Neural cell (in vitro differentiated cells): ENCODE measurements at regions not wholly inside any gene's neighbourhood (a gene's known extent, or its start where the extent isn't known, plus 50 kb on each side); places are given as distances from the start of the nearest gene placed in this dataset.

Experiments used
- EP300 ChIP-seq: fragments of 450-650 bp; conservative IDR thresholded peaks from 2 replicates; pipeline ENCODE4 v1.6.1; 2014; ENCODE audit warnings: antibody characterized with exemption, mild to moderate bottlenecking, moderate library complexity; ENCODE audit not compliant: poor library complexity, severe bottlenecking
- EZH2 ChIP-seq: fragments of 200-600, 300-800 bp; shearing (Covaris generic), sonication (generic); IDR thresholded peaks from 2 replicates; pipeline ENCODE4 v1.6.1; 2014; ENCODE audit warnings: antibody characterized with exemption, low read length, borderline replicate concordance, mild to moderate bottlenecking; ENCODE audit not compliant: insufficient read depth, poor library complexity, severe bottlenecking
- MXI1 ChIP-seq: fragments of 450-650 bp; conservative IDR thresholded peaks from 2 replicates; pipeline ENCODE4 v1.6.1; 2014; ENCODE audit warnings: antibody characterized with exemption, mild to moderate bottlenecking; ENCODE audit not compliant: poor library complexity, severe bottlenecking
- POLR2AphosphoS5 ChIP-seq: IDR thresholded peaks from 2 replicates; pipeline ENCODE4 v1.6.1; 2012
- RAD21 ChIP-seq: fragments of 450-650 bp; conservative IDR thresholded peaks from 2 replicates; pipeline ENCODE4 v1.6.1; 2014; ENCODE audit warnings: antibody characterized with exemption, mild to moderate bottlenecking, moderate library complexity
- SMC3 ChIP-seq: fragments of 450-650 bp; conservative IDR thresholded peaks from 2 replicates; pipeline ENCODE4 v1.6.1; 2014; ENCODE audit warnings: antibody characterized with exemption, mild to moderate bottlenecking, moderate library complexity; ENCODE audit not compliant: poor library complexity
- TAF1 ChIP-seq: IDR thresholded peaks from 2 replicates; pipeline ENCODE4 v1.6.1; 2012; ENCODE audit warnings: low read depth
- TF ChIP-seq, protein P1 (sequence below): fragments of 450-650 bp; IDR thresholded peaks from 2 replicates; pipeline ENCODE4 v1.5.1; 2014; ENCODE audit warnings: antibody characterized with exemption, mild to moderate bottlenecking, moderate library complexity; ENCODE audit not compliant: poor library complexity, severe bottlenecking
- TF ChIP-seq, protein P2 (sequence below): IDR thresholded peaks from 2 replicates; pipeline ENCODE4 v1.6.1; 2012; ENCODE audit warnings: borderline replicate concordance

DNA sequence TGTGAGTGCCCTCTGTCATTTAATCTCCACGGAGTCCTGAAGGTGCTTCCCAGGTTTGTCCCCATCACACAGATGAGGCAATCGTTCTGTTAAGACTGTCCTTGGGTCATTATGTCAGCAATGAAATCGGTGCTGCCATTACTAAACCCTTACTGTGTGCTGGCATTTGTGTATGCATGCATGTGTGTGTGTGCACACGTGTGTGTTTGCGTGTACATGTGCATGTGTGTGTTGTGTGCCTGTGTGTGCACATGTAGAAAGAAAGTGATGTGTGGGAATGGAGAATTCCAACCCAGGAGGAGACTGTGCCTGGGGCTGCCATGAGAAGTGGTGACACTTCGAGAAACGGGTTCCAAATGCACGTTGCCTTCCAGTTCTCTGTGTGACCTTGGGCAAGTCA lies 110.3 kb downstream of the CDH26 start:
- no peak for TF ChIP-seq MXI1
- TF ChIP-seq, protein P1, sequence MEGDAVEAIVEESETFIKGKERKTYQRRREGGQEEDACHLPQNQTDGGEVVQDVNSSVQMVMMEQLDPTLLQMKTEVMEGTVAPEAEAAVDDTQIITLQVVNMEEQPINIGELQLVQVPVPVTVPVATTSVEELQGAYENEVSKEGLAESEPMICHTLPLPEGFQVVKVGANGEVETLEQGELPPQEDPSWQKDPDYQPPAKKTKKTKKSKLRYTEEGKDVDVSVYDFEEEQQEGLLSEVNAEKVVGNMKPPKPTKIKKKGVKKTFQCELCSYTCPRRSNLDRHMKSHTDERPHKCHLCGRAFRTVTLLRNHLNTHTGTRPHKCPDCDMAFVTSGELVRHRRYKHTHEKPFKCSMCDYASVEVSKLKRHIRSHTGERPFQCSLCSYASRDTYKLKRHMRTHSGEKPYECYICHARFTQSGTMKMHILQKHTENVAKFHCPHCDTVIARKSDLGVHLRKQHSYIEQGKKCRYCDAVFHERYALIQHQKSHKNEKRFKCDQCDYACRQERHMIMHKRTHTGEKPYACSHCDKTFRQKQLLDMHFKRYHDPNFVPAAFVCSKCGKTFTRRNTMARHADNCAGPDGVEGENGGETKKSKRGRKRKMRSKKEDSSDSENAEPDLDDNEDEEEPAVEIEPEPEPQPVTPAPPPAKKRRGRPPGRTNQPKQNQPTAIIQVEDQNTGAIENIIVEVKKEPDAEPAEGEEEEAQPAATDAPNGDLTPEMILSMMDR, result no peak
- TF ChIP-seq POLR2AphosphoS5, result no peak
- TF ChIP-seq RAD21, result no peak
- TF ChIP-seq EP300, result no peak
- TF ChIP-seq SMC3, result no peak
- TF ChIP-seq, protein P2, sequence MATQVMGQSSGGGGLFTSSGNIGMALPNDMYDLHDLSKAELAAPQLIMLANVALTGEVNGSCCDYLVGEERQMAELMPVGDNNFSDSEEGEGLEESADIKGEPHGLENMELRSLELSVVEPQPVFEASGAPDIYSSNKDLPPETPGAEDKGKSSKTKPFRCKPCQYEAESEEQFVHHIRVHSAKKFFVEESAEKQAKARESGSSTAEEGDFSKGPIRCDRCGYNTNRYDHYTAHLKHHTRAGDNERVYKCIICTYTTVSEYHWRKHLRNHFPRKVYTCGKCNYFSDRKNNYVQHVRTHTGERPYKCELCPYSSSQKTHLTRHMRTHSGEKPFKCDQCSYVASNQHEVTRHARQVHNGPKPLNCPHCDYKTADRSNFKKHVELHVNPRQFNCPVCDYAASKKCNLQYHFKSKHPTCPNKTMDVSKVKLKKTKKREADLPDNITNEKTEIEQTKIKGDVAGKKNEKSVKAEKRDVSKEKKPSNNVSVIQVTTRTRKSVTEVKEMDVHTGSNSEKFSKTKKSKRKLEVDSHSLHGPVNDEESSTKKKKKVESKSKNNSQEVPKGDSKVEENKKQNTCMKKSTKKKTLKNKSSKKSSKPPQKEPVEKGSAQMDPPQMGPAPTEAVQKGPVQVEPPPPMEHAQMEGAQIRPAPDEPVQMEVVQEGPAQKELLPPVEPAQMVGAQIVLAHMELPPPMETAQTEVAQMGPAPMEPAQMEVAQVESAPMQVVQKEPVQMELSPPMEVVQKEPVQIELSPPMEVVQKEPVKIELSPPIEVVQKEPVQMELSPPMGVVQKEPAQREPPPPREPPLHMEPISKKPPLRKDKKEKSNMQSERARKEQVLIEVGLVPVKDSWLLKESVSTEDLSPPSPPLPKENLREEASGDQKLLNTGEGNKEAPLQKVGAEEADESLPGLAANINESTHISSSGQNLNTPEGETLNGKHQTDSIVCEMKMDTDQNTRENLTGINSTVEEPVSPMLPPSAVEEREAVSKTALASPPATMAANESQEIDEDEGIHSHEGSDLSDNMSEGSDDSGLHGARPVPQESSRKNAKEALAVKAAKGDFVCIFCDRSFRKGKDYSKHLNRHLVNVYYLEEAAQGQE, result no peak
- TF ChIP-seq EZH2, result no peak
- no peak for TF ChIP-seq TAF1
